Thoracic aorta (tissue), 2 donors: ENCODE measurements at regions not wholly inside any gene's neighbourhood (a gene's known extent, or its start where the extent isn't known, plus 50 kb on each side); places are given as distances from the start of the nearest gene placed in this dataset.

Experiments
- ATAC-seq: fragments of 150-250 bp; one replicate; pipeline ENCODE4 v1.8.0; 2017; ENCODE audit warnings: low read depth; ENCODE audit not compliant: insufficient number of reproducible peaks, low FRiP score
- DNase-seq: peaks from one replicate; pipeline ENCODE4 v3.0.0-alpha.2; 2020; ENCODE audit warnings: low spot score
- H3K27ac ChIP-seq, 2 donors: fragments of 200-600 bp; sonication (generic); 1 replicate in 1 of 2; 2 replicates in 1 of 2; pipeline ENCODE4 v1.5.1; 2016; ENCODE audit warnings: mild to moderate bottlenecking in 2 of 2, moderate library complexity in 2 of 2
- H3K27me3 ChIP-seq: fragments of 200-600 bp; sonication (generic); replicated peaks from 2 replicates; pipeline ENCODE4 v1.6.0; 2016; ENCODE audit warnings: mild to moderate bottlenecking; ENCODE audit not compliant: insufficient read depth
- H3K36me3 ChIP-seq: fragments of 200-600 bp; sonication (generic); one replicate; pipeline ENCODE4 v1.5.1; 2016
- H3K4me1 ChIP-seq, 2 donors: fragments of 200-600 bp; sonication (generic); 1 replicate in 1 of 2; 2 replicates in 1 of 2; pipeline versions ENCODE4 v1.5.1 to v1.6.0; 2016; ENCODE audit warnings: low read depth in 2 of 2, mild to moderate bottlenecking in 1 of 2; ENCODE audit not compliant: control insufficient read depth in 1 of 2
- H3K4me3 ChIP-seq: fragments of 200-600 bp; sonication (generic); 2 replicates; pipeline ENCODE4 v1.5.1; 2016; ENCODE audit warnings: mild to moderate bottlenecking
- H3K9me3 ChIP-seq: fragments of 200-600 bp; sonication (generic); 2 replicates; pipeline ENCODE4 v1.5.1; 2016
- CTCF ChIP-seq: fragments of 200-600 bp; sonication (generic); IDR thresholded peaks from one replicate; pipeline ENCODE4 v1.5.1; 2019; ENCODE audit warnings: antibody characterized with exemption

GRCh38 chr19:31092274-31092673 is 257.0 kb downstream of the TSHZ3 start:
- no peak for ATAC-seq
- Histone ChIP-seq H3K9me3 (no peaks in the 10 kb centered on the region), H3K27me3 (no peaks in the 10 kb centered on the region), H3K27ac (no peak overlapping the region), H3K36me3 (no peaks in the 10 kb centered on the region), H3K4me3 (no peak overlapping the region), H3K4me1 (no peaks in the 10 kb centered on the region)
- no peak for TF ChIP-seq CTCF
- no peak for DNase-seq

GRCh38 chr19:31089681-31090080 is 259.6 kb downstream of the TSHZ3 start:
- ATAC-seq (no peak), DNase-seq (no peak)
- no peak overlapping the region for H3K4me3 ChIP-seq
- no peaks in the 10 kb centered on the region for H3K9me3 ChIP-seq
- no peaks in the 10 kb centered on the region for H3K36me3 ChIP-seq
- TF ChIP-seq CTCF, result no peak
- H3K4me1 ChIP-seq, result no peaks in the 10 kb centered on the region
- no peaks in the 10 kb centered on the region for H3K27me3 ChIP-seq
- no peak overlapping the region for H3K27ac ChIP-seq

GRCh38 chr19:31085125-31085524 is 264.1 kb downstream of the TSHZ3 start:
- Histone ChIP-seq H3K4me1 (no peaks in the 10 kb centered on the region), H3K4me3 (no peak overlapping the region), H3K36me3 (no peaks in the 10 kb centered on the region), H3K27ac (no peak overlapping the region), H3K9me3 (no peaks in the 10 kb centered on the region), H3K27me3 (no peaks in the 10 kb centered on the region)
- TF ChIP-seq CTCF, result no peak
- DNase-seq (no peak), ATAC-seq (no peak)

- DNase-seq (no peak), ATAC-seq (no peak)
- H3K4me3 ChIP-seq, result no peak overlapping the region
- H3K27me3 ChIP-seq, result no peaks in the 10 kb centered on the region
- H3K4me1 ChIP-seq, result no peaks in the 10 kb centered on the region
- no peak overlapping the region for H3K27ac ChIP-seq
- TF ChIP-seq CTCF, result no peak
- H3K36me3 ChIP-seq, result no peaks in the 10 kb centered on the region
- no peaks in the 10 kb centered on the region for H3K9me3 ChIP-seq
These were observed 266.1 kb downstream of the TSHZ3 start for GRCh38 chr19:31083105-31083504.

- TF ChIP-seq CTCF, result no peak
These were observed 274.0 kb downstream of the TSHZ3 start for GRCh38 chr19:31075146-31075655.

More at GRCh38 chr19:31075146-31075655, 274.0 kb downstream of the TSHZ3 start:
- Histone ChIP-seq H3K4me1 (no peaks in the 10 kb centered on the region), H3K27ac (no peak overlapping the region), H3K4me3 (no peak overlapping the region), H3K27me3 (no peaks in the 10 kb centered on the region), H3K9me3 (no peaks in the 10 kb centered on the region), H3K36me3 (no peaks in the 10 kb centered on the region)
- no peak for ATAC-seq
- no peak for DNase-seq
